Fibroblast of pulmonary artery (primary cell): ENCODE measurements at regions not wholly inside any gene's neighbourhood (a gene's known extent, or its start where the extent isn't known, plus 50 kb on each side); places are given as distances from the start of the nearest gene placed in this dataset.
A peak's percentile ranks its signal among the peaks of the same experiment; 100 is the strongest.

Experiments used
- DNase-seq: peaks from one replicate; pipeline ENCODE4 v3.0.0-alpha.2; 2010; ENCODE audit warnings: low read depth
- H3K4me3 ChIP-seq: replicated peaks from 2 replicates; pipeline ENCODE4 v1.5.1; 2011; ENCODE audit warnings: low read depth, mild to moderate bottlenecking, control low read depth, low read length, moderate library complexity
- TF ChIP-seq, protein P1 (sequence below): IDR thresholded peaks from 2 replicates; pipeline ENCODE4 v1.5.1; 2011; ENCODE audit warnings: mild to moderate bottlenecking, control low read depth, low read length, inconsistent platforms; ENCODE audit errors: missing control alignments

DNA sequence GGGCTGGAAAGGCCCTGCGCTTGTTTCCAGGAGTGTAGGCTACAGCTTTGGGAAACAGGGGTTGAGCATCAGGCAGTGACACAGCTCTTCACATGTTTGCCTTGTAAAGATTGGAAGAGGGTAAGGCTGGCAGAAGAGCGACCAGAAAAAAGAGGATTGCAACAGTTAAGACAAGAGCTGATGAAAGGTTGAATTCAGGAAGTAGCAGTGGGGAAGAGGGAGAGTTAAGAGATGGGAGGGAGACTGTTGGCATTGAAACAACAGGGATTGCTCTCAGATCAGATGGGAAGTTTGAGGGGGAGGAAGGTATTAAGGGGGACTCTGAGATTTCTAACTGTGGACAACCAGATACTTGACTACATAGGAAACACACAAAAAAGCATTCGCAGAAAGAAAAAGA lies 96.9 kb downstream of the CTAGE1 start:
- TF ChIP-seq, protein P1, sequence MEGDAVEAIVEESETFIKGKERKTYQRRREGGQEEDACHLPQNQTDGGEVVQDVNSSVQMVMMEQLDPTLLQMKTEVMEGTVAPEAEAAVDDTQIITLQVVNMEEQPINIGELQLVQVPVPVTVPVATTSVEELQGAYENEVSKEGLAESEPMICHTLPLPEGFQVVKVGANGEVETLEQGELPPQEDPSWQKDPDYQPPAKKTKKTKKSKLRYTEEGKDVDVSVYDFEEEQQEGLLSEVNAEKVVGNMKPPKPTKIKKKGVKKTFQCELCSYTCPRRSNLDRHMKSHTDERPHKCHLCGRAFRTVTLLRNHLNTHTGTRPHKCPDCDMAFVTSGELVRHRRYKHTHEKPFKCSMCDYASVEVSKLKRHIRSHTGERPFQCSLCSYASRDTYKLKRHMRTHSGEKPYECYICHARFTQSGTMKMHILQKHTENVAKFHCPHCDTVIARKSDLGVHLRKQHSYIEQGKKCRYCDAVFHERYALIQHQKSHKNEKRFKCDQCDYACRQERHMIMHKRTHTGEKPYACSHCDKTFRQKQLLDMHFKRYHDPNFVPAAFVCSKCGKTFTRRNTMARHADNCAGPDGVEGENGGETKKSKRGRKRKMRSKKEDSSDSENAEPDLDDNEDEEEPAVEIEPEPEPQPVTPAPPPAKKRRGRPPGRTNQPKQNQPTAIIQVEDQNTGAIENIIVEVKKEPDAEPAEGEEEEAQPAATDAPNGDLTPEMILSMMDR = no peak
- DNase-seq = peak; percentile 18
- no peak overlapping the region for H3K4me3 ChIP-seq

DNA sequence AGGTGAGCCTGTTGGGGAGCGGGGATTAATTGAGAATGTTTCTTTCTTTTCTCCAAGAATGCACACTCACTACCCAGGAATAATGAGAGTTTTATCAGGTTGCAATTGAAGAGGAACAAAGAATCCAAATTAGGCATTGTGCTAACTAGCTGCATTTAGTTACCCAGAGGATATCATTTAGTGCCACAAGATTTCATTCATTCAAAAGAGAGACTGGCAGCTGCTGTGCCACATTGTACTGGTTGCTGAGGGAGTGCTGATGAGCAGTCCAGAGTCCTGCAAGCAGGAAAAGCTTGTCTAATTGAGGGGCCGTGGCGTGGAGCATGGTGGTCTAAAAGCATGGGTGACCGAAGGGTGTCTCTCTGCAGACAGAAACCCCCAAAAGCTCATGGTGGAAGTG lies 97.6 kb downstream of the CTAGE1 start:
- TF ChIP-seq, protein P1 = no peak
- DNase-seq = no peak
- H3K4me3 ChIP-seq = no peak overlapping the region

DNA sequence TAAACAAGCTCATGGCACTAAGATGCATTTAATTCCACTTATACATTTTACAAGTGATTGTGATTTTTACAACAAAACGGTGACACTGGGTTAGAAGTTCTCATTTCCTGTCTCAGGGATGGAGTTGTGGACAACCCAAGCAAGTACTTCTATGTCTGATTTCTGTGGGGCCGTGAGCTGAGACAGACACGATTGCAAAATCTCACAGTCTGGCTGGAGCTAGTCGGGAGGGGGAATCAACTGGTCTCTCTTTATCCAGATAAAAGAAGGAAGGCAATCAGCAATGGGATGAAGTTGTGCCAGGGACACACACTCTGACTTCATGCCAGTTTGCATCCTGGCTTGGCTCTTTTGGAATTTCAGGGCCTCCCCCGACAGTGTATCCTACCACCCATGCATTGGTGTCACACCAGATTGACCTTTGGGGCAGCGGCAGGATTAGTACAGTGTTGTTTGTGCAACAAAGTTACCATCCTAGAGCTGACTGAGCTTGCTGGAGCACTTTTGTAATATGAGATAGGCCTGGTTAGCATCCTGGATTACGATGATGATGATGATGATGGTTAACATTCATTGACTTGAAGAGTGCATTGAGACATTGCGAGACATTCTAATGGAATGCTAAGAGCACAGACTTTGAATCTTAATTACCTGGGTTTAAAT lies 98.8 kb downstream of the CTAGE1 start:
- TF ChIP-seq, protein P1 = no peak
- peak; percentile 79 for DNase-seq

DNA sequence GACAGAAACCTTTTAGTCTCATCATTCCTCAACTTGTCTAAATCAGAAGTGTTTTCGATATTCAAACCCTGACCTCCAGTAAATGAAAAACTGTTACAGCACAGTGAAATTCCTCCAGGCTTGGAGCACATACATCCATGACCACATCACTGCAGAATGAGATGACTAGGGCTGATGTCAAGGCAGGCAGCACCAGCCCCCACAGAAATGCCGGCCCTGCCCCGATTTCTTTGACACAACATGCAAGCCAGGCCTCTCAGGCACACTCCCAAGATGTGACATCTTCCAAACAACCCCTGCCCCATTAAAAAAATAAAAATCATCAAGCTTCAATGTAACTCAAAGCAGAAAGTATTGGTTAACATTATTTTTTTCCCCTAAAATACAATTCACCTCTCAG lies 103.3 kb downstream of the CTAGE1 start:
- DNase-seq = peak; percentile 92
- no peak overlapping the region for H3K4me3 ChIP-seq
- TF ChIP-seq, protein P1 = no peak

More for the DNA sequence above, 98.8 kb downstream of the CTAGE1 start:
- no peak overlapping the region for H3K4me3 ChIP-seq

DNA sequence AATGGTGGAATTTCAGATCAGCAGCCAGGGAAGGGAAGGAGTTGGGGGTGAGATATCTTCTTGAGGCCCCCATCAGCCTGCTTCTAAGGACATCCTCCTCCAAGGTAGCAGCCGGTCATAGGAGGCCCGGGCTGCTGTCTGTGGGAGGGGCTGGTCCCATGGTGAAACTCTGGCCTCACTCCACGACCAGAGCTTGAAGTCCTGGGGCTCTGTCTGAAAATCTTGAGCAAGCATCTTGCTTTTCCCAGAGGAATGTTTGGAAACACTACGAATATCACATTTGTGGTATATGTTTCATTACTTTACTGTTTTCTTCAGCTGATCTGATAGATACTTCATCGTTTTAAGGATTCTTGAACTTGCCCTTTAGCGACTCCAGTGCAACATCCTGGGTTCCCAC lies 103.7 kb downstream of the CTAGE1 start:
- H3K4me3 ChIP-seq = no peak overlapping the region
- DNase-seq = peak; percentile 78
- TF ChIP-seq, protein P1 = no peak

DNA sequence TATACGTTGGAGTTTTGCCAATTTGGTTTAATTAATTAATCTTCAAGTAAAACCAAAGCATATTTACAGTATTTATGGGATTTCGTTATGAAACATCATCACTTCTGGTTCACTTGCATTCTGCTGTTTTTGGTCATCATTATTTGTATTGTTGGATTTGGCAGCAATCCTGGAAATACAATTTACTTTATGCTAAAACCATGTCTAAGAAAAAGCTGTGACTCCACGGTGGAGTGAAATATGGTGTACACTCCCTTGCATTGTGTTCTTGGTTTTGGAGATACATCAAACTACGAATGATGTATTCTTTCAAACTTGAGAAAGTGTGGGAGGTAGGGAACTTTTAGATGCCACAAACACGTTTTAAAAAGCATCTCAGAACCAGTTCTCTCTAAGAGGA lies 106.4 kb downstream of the CTAGE1 start:
- no peak overlapping the region for H3K4me3 ChIP-seq
- peak; percentile 85 for DNase-seq
- TF ChIP-seq, protein P1 = no peak

DNA sequence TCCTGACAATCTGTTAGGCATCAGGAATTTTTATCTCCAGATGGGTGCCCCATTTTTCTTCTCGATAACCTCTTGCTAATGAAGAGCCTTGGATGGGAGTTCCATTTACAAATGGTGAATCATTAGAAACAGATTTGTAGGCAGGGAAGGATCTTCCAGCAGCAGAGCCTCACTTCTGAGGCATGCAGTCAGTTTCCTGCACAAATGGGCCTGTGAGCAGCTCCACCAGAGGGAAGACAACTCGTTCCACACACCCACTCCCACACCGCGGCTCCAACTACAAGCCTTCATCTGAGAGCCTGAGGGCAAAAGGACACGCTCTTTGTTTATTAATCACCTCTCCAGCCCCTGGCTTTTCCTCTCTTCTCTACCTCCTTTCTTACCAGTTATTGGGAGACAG lies 108.5 kb downstream of the CTAGE1 start:
- TF ChIP-seq, protein P1 = no peak
- H3K4me3 ChIP-seq = no peak overlapping the region
- DNase-seq = peak; percentile 63
